ENCODE measurements at regions not wholly inside any gene's neighbourhood (a gene's known extent, or its start where the extent isn't known, plus 50 kb on each side); places are given as distances from the start of the nearest gene placed in this dataset.
A peak's percentile ranks its signal among the peaks of the same experiment; 100 is the strongest.

- H3K4me3 ChIP-seq = no peak overlapping the region
- no peak overlapping the region for H3K27ac ChIP-seq (ENCODE audit: low read depth in 1 of 2, low read length in 1 of 2)
- no peaks in the 10 kb centered on the region for H3K36me3 ChIP-seq (ENCODE audit: control insufficient read depth in 4 of 4, insufficient read depth in 4 of 4, low read length in 4 of 4)
- H3K4me1 ChIP-seq (ENCODE audit: control insufficient read depth in 5 of 5, insufficient read depth in 5 of 5, low read length in 5 of 5) = peaks cover 0 to 43% (median 6%) of the 10 kb centered on the region in 5 donors
- 64 to 75% methylated on average over 2 of the region's 2 CpGs for WGBS, 2 donors
- H3K9ac ChIP-seq (ENCODE audit: insufficient read depth in 1 of 2, low read length in 2 of 2) = no peak overlapping the region
- no peaks in the 10 kb centered on the region for H3K9me3 ChIP-seq (ENCODE audit: control insufficient read depth in 4 of 4, insufficient read depth in 3 of 4, low read length in 3 of 4)
- ATAC-seq (ENCODE audit: insufficient read depth, low FRiP score) (no peak), DNase-seq (no peak)
- TF ChIP-seq CTCF (IDR thresholded peaks at IDR 0.05; ENCODE audit: control extremely low read depth, extremely low read depth) = no peak
- H3K27me3 ChIP-seq (ENCODE audit: control insufficient read depth in 3 of 3, insufficient read depth in 3 of 3, low read length in 2 of 3) = no peaks in the 10 kb centered on the region
These were observed 261.1 kb upstream of the CBLB start for GRCh38 chr3:106129939-106130338.

GRCh38 chr3:106130384-106131198, 261.8 kb upstream of the CBLB start:
- Histone ChIP-seq H3K4me3 (no peak overlapping the region), H3K27ac (ENCODE audit: low read depth in 1 of 2, low read length in 1 of 2) (no peak overlapping the region), H3K4me1 (ENCODE audit: control insufficient read depth in 5 of 5, insufficient read depth in 5 of 5, low read length in 5 of 5) (peaks cover 0 to 36% (median 6%) of the 10 kb centered on the region in 5 donors), H3K27me3 (ENCODE audit: control insufficient read depth in 3 of 3, insufficient read depth in 3 of 3, low read length in 2 of 3) (no peaks in the 10 kb centered on the region), H3K9ac (ENCODE audit: insufficient read depth in 1 of 2, low read length in 2 of 2) (peak overlapping the region in 1 of 2 donors; percentile 20), H3K36me3 (ENCODE audit: control insufficient read depth in 4 of 4, insufficient read depth in 4 of 4, low read length in 4 of 4) (no peaks in the 10 kb centered on the region), H3K9me3 (ENCODE audit: control insufficient read depth in 4 of 4, insufficient read depth in 3 of 4, low read length in 3 of 4) (no peaks in the 10 kb centered on the region)
- DNase-seq (peak; percentile 44 to 79 (median 75)), ATAC-seq (ENCODE audit: insufficient read depth, low FRiP score) (peak; percentile 66)
- TF ChIP-seq CTCF (IDR thresholded peaks at IDR 0.05; ENCODE audit: control extremely low read depth, extremely low read depth) = no peak
- 43 to 70% methylated on average over 2 of the region's 2 CpGs for WGBS, 2 donors

- Histone ChIP-seq H3K9ac (ENCODE audit: insufficient read depth in 1 of 2, low read length in 2 of 2) (no peak overlapping the region), H3K4me1 (ENCODE audit: control insufficient read depth in 5 of 5, insufficient read depth in 5 of 5, low read length in 5 of 5) (peaks cover 0 to 30% (median 6%) of the 10 kb centered on the region in 5 donors), H3K9me3 (ENCODE audit: control insufficient read depth in 4 of 4, insufficient read depth in 3 of 4, low read length in 3 of 4) (peaks cover 0 to 3% (median 0%) of the 10 kb centered on the region in 4 donors), H3K27ac (ENCODE audit: low read depth in 1 of 2, low read length in 1 of 2) (no peak overlapping the region), H3K4me3 (no peak overlapping the region), H3K36me3 (ENCODE audit: control insufficient read depth in 4 of 4, insufficient read depth in 4 of 4, low read length in 4 of 4) (no peaks in the 10 kb centered on the region), H3K27me3 (ENCODE audit: control insufficient read depth in 3 of 3, insufficient read depth in 3 of 3, low read length in 2 of 3) (no peaks in the 10 kb centered on the region)
- WGBS, 2 donors = 96 to 97% methylated on average over 26 of the region's 26 CpGs
- DNase-seq = no peak
- TF ChIP-seq CTCF (IDR thresholded peaks at IDR 0.05; ENCODE audit: control extremely low read depth, extremely low read depth) = no peak
- ATAC-seq (ENCODE audit: insufficient read depth, low FRiP score) = no peak
These were observed 266.8 kb upstream of the CBLB start for GRCh38 chr3:106135451-106136160.
